Large intestine (tissue), 3 donors: ENCODE measurements at regions not wholly inside any gene's neighbourhood (a gene's known extent, or its start where the extent isn't known, plus 50 kb on each side); places are given as distances from the start of the nearest gene placed in this dataset.
"Not testable (repeated sequence)": the region's sequence is repeated elsewhere in the genome, so short reads cannot be mapped to it uniquely, and the experiment has no call there.

Experiments used
- DNase-seq, 2 donors: peaks; one replicate each; pipeline versions ENCODE4 v3.0.0 to v3.0.0-alpha.2; 2013
- H3K27ac ChIP-seq: one replicate; pipeline ENCODE4 v1.5.1; 2013; ENCODE audit warnings: low read length
- H3K27me3 ChIP-seq: 2 replicates; pipeline ENCODE4 v1.6.1; 2013; ENCODE audit warnings: low read length; ENCODE audit not compliant: control insufficient read depth, insufficient read depth
- H3K36me3 ChIP-seq: 2 replicates; pipeline ENCODE4 v1.6.1; 2013; ENCODE audit warnings: low read length; ENCODE audit not compliant: control insufficient read depth, insufficient read depth
- H3K4me1 ChIP-seq: one replicate; pipeline ENCODE4 v1.6.1; 2013; ENCODE audit warnings: low read length; ENCODE audit not compliant: control insufficient read depth, insufficient read depth
- H3K4me3 ChIP-seq: one replicate; pipeline ENCODE4 v1.5.1; 2013; ENCODE audit warnings: low read length
- H3K9me3 ChIP-seq: one replicate; pipeline ENCODE4 v1.6.1; 2013; ENCODE audit warnings: mild to moderate bottlenecking, low read depth, low read length, moderate library complexity; ENCODE audit not compliant: control insufficient read depth
- WGBS: methylation state at CpG from one replicate; pipeline ENCODE4 v1.1.5; 2013; ENCODE audit warnings: low lambda C conversion rate; ENCODE audit not compliant: insufficient coverage; 5-methylcytosine and 5-hydroxymethylcytosine counted together

DNA sequence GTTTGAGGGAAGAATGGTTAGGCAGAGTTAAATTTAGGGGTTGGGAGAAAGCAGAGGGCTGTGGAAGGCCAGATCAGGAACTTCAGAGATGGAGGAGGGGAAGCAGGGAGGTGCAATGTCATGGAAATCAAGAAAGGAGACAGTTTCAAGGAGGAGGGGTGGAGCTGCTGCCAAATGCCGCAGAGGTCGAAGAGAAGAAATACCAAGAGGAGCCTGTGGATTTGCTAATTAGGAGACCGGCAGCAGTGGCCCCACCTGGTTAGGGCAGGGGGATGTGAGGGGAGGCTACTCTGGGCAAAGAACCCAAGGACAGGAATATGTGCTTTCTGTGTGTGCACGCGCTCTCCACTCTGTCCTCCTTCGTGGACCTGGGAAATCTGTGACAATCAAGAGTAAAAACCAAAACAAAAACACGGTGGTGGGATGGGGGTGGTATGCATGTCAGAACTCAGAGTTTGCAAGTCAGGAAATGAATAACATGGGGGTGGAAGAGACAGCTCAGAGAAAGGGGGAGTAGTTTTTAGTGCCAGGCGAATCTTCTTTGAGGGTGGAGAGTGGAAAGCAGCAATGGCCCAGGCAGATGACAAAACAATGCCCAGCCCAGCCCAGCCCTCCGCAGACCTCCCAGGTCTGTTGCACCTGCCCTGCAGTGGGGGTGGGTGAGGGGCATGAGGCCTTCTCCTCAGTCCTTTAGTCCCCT lies 102.9 kb upstream of the PAX2 start:
- H3K27ac ChIP-seq = no peak overlapping the region
- H3K4me1 ChIP-seq = no peaks in the 10 kb centered on the region
- no peaks in the 10 kb centered on the region for H3K9me3 ChIP-seq
- peaks cover 86% of the 10 kb centered on the region for H3K27me3 ChIP-seq
- 18% methylated on average over 3 of the region's 9 CpGs for WGBS
- H3K4me3 ChIP-seq = no peak overlapping the region
- no peak for DNase-seq
- H3K36me3 ChIP-seq = no peaks in the 10 kb centered on the region

DNA sequence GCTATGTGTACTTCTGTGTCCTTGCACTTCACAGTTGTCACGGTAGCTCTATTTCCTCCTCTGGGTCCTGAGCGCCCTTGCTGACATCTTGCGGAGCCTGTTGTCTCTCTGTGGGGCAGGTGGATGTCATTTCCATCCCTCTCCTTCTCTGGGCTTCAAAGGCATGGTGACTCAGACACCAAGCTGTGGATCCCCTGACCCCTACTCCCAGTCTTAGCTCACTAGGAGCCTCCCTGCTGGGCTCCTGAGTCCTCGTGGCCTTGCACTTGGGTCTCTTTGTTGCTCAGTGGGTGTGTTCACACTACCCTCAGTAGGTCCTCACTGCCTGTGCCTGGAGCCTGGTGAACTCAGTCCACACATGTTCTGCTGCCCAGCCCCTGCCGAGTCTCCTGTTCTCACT lies 100.3 kb upstream of the PAX2 start:
- Histone ChIP-seq H3K36me3 (no peaks in the 10 kb centered on the region), H3K27me3 (peaks cover 67% of the 10 kb centered on the region), H3K9me3 (no peaks in the 10 kb centered on the region), H3K4me1 (no peaks in the 10 kb centered on the region), H3K27ac (no peak overlapping the region), H3K4me3 (no peak overlapping the region)
- no peak for DNase-seq
- WGBS = no CpG with 5 or more reads among the region's 5 CpGs

DNA sequence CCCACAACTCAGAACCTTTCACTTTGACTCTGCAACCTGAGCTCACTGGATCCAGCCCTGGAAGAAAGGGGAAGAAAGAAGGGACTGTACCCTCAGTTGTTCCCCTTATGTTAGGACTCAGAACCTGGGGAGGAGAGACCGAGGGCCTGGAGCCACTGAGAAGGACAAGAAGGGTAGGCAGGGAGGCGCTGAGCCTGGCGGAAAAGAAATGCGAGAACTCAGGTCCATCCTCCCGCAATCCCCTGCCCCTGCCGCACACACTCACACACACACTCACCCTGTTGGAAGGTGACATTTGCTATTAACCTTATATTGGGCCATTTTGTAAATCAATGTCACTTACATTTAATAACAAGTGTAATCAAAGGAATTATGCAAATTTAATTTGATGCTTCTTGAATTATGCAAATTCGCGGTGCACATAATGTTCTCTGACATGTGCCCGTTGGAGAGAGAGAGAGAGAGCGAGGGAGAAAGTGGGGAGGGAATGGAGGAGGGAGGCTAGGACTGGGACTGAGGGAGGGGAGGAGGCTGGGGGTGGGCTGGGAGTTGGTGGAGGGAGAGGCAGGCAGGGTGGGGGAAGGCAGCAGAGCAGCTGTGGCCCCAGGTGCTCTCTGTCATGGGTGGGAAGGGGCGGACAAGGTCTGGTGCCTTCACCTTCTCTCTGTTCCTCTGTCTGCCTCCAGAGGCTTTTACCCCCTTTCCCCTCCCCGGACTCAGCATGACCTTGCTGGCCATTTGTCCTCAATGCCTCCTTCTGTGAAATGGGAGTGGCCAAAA lies 99.6 kb upstream of the PAX2 start:
- H3K36me3 ChIP-seq = no peaks in the 10 kb centered on the region
- H3K4me3 ChIP-seq = no peak overlapping the region
- no peaks in the 10 kb centered on the region for H3K9me3 ChIP-seq
- no peak overlapping the region for H3K27ac ChIP-seq
- no peak for DNase-seq
- WGBS = 71% methylated on average over 2 of the region's 12 CpGs
- H3K4me1 ChIP-seq = no peaks in the 10 kb centered on the region
- H3K27me3 ChIP-seq = peaks cover 68% of the 10 kb centered on the region

DNA sequence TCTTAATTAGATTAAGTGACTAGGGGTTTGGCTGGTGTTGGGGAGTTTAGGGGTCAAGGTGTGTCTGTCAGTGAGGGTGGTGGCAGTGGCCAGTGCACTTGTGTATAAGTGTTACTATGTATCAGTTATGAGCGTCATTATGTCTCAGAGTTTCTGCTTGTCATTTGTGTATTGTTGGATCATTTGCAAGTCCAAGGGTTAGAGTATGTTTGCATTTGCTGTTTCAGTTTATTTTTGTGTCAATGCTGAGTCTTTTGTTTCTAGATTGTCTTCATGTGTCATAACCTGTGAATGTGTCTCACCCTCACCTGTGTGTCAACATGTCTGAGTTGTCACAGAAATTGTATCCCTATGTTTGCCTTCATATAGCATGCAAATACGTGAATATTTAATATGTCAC lies 97.5 kb upstream of the PAX2 start:
- no peak overlapping the region for H3K4me3 ChIP-seq
- 67% methylated on average over 1 of the region's 2 CpGs for whole genome bisulfite sequencing
- H3K4me1 ChIP-seq = no peaks in the 10 kb centered on the region
- no peaks in the 10 kb centered on the region for H3K9me3 ChIP-seq
- peak in 1 of 2 donors; percentile 29 for DNase-seq
- peaks cover 60% of the 10 kb centered on the region for H3K27me3 ChIP-seq
- no peaks in the 10 kb centered on the region for H3K36me3 ChIP-seq
- H3K27ac ChIP-seq = no peak overlapping the region

DNA sequence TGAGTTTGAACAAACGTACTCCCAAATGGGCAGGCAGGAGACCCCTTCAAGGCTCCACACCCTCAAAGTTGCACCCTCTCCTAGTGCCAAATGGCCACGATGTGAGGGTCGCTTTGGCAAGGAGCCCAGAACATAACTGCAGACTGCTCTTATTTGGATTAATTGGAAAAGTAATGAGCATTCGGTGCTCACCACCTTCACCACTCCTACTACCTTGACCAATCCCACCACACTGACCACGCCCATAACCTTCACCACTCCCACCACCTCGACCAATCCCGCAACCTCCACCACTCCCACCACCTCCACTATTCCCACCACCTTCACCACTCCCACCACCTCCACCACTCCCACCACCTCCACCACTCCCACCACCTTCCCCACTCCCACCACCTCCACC lies 94.7 kb upstream of the PAX2 start:
- no peaks in the 10 kb centered on the region for H3K36me3 ChIP-seq
- no peak overlapping the region for H3K4me3 ChIP-seq
- WGBS = no CpG with 5 or more reads among the region's 7 CpGs
- H3K27me3 ChIP-seq = peaks cover 62% of the 10 kb centered on the region
- H3K4me1 ChIP-seq = no peaks in the 10 kb centered on the region
- DNase-seq = no peak
- no peak overlapping the region for H3K27ac ChIP-seq
- peaks cover 2% of the 10 kb centered on the region for H3K9me3 ChIP-seq

DNA sequence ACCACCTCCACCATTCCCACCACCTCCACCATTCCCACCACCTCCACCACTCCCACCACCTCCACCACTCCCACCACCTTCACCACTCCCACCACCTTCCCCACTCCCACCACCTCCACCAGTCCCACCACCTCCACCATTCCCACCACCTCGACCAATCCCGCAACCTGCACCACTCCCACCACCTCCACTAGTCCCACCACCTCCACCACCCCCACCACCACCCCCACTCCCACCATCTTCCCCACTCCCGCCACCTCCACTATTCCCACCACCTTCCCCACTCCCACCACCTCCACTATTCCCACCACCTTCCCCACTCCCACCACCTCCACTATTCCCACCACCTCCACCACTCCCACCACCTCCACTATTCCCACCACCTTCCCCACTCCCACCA lies 94.3 kb upstream of the PAX2 start:
- H3K36me3 ChIP-seq, H3K4me3 ChIP-seq, H3K9me3 ChIP-seq, H3K4me1 ChIP-seq, DNase-seq, H3K27ac ChIP-seq: not testable (repeated sequence)
- peaks cover 62% of the 10 kb centered on the region for H3K27me3 ChIP-seq
- no CpG with 5 or more reads among the region's 3 CpGs for WGBS

DNA sequence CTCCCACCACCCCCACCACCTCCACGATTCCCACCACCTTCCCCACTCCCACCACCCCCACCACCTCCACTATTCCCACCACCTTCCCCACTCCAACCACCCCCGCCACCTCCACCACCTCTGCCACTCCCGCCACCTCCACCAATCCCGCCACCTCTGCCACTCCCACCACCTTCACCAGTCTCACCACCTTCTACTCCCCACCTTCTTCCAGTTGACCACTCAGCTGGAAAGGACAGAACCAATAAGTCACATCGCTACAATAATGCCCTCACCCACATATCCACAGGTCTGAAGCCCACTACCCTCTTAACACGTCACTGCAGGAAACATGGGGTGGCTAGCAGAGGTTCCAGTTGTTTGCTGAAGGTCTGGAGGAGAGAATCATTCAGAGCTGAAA lies 93.5 kb upstream of the PAX2 start:
- Histone ChIP-seq H3K36me3 (no peaks in the 10 kb centered on the region), H3K27ac (no peak overlapping the region), H3K4me3 (no peak overlapping the region), H3K27me3 (peaks cover 59% of the 10 kb centered on the region), H3K9me3 (peaks cover 7% of the 10 kb centered on the region), H3K4me1 (peaks cover 4% of the 10 kb centered on the region)
- no CpG with 5 or more reads among the region's 6 CpGs for WGBS
- DNase-seq = no peak

DNA sequence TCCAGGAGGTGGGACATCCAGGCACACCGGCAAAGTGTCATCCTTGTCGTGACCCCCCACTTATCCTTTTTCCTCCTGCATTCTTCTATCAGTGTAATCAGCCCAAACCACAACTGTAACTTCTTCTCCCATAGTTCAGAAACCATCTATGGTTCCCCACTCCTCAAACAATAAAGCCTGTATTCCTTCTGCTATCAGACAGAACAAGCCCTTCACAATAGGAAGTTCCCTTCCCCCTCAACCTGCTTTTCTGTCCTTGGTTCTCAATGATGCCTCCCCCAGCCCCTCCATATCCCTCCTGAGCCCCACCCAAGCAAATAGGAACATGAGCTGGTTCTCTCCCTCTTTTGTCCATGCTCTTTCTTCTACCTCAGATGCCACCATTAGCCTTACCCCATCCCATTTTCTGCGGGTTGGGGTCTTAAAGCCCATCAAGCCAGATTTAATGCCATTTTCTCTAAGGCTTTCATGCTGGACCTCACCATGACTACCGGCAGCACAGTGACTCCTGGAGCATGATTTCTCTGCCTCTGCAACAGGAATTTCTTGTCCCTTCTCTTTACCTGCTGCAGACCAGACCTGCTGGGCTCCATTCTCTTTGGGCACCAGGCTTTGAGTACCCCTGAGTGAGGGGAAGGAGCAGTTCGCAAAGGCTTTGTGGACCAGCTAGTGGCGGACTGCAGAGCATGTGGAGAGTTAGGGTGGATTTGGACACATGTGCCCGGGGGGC lies 92.8 kb upstream of the PAX2 start:
- Histone ChIP-seq H3K27ac (no peak overlapping the region), H3K4me3 (no peak overlapping the region), H3K36me3 (no peaks in the 10 kb centered on the region), H3K27me3 (peaks cover 62% of the 10 kb centered on the region), H3K4me1 (peaks cover 4% of the 10 kb centered on the region), H3K9me3 (peaks cover 7% of the 10 kb centered on the region)
- DNase-seq = no peak
- no CpG with 5 or more reads among the region's 7 CpGs for WGBS

DNA sequence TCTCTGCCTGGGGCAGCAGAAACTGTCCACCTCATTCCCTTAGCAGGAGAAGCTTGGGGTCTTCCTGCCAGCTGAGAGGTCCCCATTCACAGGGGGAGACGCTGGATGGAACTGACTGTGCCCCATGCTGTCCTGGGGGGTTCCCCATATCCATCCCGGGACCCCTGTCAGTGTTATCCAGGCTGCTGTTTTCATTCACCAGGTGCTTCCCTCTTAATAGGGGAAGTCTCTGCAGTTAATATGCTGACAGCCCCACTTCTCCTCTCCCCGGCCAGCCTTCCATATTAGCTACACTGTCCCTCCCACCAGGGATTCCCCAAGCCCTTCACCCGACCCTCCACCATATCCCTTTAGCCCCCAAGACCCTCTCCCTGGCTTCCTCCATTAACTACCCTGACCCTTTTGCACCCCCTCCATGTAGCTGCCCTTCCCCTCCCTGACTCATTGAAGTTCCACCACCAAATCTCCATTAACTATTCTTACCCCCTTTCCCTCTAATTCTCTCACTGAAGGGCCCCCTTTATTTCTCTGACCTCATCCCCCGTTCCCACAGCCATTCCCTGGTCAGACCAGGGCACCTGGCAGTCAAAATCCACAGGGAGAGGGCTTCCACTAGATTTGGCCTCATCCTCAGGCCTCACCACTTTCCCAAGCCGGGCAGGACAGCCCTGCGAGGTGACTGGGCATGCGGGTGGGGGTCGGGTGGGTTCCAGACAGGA lies 92.0 kb upstream of the PAX2 start:
- H3K27me3 ChIP-seq = peaks cover 69% of the 10 kb centered on the region
- no peak overlapping the region for H3K4me3 ChIP-seq
- H3K9me3 ChIP-seq = peaks cover 7% of the 10 kb centered on the region
- DNase-seq = no peak
- peaks cover 4% of the 10 kb centered on the region for H3K4me1 ChIP-seq
- H3K27ac ChIP-seq = no peak overlapping the region
- 0% methylated on average over 1 of the region's 9 CpGs for WGBS
- H3K36me3 ChIP-seq = no peaks in the 10 kb centered on the region
